ENCODE measurements at regions not wholly inside any gene's neighbourhood (a gene's known extent, or its start where the extent isn't known, plus 50 kb on each side); places are given as distances from the start of the nearest gene placed in this dataset.

DNA sequence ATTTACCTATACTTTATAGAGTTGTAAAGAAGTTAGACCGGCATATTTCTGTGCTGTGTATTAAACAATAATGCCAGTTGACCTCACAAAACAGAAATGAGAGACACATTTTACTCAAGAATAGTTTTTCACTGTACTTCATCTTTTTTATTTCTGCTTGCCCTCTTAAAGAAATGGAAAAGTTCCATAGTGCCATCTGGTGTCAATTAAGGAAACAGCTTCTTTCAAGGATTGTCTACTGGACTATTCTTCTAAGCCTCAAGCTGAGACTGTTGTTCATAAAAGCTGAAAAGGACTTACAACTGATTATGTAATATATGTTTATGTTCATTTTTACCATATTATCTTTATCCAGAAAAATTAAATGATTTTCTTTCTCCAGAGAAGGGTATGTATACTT lies 1523.7 kb downstream of the ARAP2 start:
- DNase-seq (ENCODE audit: low spot score), result peak; percentile 6

- no peak for DNase-seq (ENCODE audit: low spot score)
These were observed 1522.5 kb downstream of the ARAP2 start for GRCh38 chr4:34721835-34722234.

DNA sequence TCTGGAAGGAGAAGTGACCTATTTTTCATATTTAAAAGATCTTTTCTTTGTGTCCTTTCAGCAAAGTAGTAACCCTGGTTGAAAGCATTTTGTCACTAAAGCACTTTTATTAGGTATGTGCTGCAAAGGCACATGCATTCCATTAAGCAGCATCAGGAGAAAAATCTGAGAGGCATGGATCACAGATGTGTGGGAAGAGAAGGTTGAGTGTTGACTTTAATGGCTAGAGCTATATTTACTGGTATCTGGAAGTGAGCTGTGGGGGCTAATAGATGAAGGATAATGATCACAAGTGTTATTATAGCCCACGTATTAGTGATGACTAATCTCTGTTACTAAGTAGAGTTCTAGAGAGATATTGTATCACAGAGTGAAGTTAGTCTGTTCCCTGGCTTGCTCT lies 1520.7 kb downstream of the ARAP2 start:
- no peak for DNase-seq (ENCODE audit: low spot score)

DNA sequence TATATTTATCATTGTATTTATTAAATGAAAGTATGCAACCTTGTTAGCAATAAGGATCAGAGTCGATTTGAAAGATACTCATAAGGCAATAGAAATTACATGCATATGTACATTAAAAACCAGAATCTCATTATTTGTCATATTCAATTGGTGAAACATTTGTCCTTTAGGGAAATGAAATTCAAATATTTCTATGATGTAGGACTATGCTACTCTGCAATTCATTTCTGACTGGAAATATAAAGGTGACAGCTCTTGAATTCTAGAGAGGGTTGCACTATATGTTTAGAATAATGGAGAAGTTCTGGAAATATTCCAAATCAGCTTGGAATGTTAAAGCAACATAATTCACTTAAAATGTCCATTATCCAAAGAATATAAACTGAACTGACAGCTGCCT lies 1519.8 kb downstream of the ARAP2 start:
- DNase-seq (ENCODE audit: low spot score), result no peak

DNA sequence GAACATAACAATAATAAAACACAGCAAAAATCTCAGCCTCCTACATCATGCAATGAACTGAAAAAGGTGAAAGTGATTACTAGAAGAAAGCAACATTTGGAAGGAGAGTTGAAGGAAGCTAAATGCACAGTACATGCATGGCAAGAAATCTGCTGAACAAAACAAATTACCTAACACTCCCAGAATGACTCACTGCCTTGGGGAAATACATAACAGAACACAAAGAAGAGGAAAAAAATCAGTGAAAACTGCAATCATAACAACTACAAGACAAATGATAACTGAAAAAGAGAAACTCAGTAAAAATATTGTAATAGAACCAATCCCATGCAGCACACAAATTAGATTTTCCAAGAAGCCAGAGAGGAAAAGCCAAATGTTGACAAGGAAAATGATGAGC lies 1513.2 kb downstream of the ARAP2 start:
- DNase-seq (ENCODE audit: low spot score), result no peak

- no peak for DNase-seq (ENCODE audit: low spot score)
These were observed 1512.0 kb downstream of the ARAP2 start for GRCh38 chr4:34732176-34732950.

- DNase-seq (ENCODE audit: low spot score), result no peak
These were observed 1511.0 kb downstream of the ARAP2 start for GRCh38 chr4:34733185-34733941.

GRCh38 chr4:34766935-34767334 lies 1477.4 kb downstream of the ARAP2 start:
- DNase-seq (ENCODE audit: low spot score), result no peak

- DNase-seq (ENCODE audit: low spot score), result no peak
These were observed 1476.9 kb downstream of the ARAP2 start for GRCh38 chr4:34767407-34767806.

- DNase-seq (ENCODE audit: low spot score), result no peak
These were observed 1472.7 kb downstream of the ARAP2 start for GRCh38 chr4:34771632-34772031.

- no peak for DNase-seq (ENCODE audit: low spot score)
These were observed 1454.2 kb downstream of the ARAP2 start for GRCh38 chr4:34790131-34790530.

DNA sequence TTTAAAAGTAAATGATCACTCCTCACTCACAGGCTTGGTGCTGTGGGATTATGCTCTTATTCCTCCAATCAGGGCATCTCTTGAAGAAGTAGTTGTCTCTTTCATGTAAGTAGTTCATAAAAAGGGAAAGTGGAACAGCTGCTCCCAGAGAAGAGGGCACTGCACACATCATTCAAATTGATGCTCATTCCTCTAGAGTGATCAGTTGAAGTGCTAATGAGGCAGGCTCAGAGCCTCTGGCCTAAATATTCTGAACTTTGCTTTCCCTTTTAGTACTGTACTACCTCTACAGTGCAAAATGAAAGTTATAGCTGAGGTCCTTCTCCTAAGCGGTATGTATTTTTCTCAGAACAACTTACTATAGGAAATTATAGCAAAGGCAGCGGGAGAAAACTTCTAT lies 1453.1 kb downstream of the ARAP2 start:
- no peak for DNase-seq (ENCODE audit: low spot score)

DNA sequence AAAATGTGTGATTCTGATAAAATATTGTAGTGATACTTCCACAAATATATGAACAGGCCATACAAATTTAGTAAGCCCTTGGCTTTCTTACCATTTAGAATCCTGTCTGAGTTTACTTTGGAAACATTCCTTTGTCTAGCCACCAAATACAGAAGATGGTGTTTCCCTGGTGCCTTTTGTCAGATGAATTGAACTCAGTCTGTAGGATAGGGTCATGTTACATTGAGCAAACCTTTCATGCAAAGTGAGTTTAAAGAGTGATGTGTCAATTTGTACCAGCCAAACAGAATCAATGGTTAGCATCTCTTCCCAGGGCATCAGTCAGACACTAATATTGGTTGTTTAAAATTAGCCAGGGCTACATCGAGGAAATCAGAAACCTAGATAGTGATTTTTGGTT lies 1443.4 kb downstream of the ARAP2 start:
- DNase-seq (ENCODE audit: low spot score), result no peak

DNA sequence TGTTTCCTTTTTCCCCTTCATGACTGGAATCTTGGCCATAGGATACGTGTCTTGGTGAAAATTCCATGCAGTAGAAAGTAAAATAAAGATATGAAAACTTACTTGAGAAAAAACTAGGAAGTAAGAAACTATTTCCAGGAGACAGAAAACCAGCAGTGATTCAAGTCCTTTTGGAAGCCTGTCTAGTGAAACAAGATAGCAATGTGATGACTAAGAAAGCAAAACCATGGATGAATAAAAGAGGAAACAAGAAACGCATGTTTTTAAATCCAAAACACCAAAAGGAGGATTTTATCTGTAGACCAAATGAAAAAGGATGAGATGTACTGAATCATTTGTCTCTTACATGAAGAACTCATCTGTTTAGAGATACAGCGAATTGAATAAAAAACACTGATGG lies 1430.0 kb downstream of the ARAP2 start:
- DNase-seq (ENCODE audit: low spot score), result no peak

- DNase-seq (ENCODE audit: low spot score), result no peak
These were observed 1419.8 kb downstream of the ARAP2 start for GRCh38 chr4:34824515-34824914.

DNA sequence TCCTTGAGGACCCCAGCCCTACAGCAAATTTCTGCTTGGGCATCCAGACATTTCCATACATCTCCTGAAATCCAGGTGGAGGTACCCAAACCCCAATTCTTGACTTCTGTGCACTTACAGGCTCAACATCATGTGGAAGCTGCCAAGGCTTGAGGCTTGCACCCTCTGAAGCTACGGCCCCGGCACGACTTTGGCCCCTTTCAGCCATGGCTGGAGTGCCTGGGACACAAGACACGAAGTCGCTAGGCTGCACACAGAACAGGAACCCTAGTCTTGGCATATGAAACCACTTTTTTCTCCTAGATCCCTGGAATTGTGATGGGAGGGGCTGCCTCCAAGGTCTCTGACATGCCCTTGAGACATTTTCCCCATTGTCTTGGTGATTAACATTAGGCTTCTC lies 1417.7 kb downstream of the ARAP2 start:
- DNase-seq (ENCODE audit: low spot score), result no peak

DNA sequence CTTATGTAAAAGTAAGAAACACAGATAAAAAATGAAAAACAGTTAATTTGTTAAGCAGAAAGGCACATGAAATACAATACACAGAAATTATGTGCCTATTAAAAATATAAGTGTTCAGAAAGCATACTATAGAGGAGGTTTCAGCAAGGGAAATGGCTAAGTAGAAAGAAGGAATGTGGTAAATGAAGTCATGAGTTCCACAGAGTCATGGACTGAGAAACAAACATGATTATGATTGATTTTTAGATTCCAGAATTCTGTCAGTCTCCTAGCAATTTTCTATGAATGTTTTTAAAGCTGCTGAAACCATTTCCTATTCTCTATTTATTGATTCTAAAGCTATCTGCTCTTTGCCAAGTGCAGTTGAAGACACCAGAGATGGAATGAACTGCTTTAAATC lies 1398.4 kb downstream of the ARAP2 start:
- no peak for DNase-seq (ENCODE audit: low spot score)

- DNase-seq (ENCODE audit: low spot score), result no peak
These were observed 1393.9 kb downstream of the ARAP2 start for GRCh38 chr4:34850421-34850820.

DNA sequence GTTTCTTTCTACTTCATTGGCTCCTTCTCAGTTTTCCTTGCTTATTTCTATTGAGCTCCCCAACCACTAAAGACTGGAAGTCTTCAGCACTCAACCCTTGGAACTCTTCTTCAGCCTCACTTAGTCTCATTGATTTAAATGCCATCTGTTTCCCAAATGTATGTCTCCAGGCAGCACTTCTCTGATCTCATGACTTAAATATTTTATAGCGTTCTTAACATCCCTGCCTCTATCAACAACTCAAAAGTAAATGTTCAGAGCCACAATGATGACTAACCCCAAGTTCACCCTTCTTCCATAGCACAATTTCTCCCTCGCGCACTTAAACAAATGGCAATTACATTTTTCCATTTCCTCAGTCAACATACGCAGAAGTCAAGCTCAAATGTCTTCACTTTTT lies 1393.3 kb downstream of the ARAP2 start:
- DNase-seq (ENCODE audit: low spot score), result no peak

GRCh38 chr4:34851411-34851810 lies 1392.9 kb downstream of the ARAP2 start:
- no peak for DNase-seq (ENCODE audit: low spot score)

DNA sequence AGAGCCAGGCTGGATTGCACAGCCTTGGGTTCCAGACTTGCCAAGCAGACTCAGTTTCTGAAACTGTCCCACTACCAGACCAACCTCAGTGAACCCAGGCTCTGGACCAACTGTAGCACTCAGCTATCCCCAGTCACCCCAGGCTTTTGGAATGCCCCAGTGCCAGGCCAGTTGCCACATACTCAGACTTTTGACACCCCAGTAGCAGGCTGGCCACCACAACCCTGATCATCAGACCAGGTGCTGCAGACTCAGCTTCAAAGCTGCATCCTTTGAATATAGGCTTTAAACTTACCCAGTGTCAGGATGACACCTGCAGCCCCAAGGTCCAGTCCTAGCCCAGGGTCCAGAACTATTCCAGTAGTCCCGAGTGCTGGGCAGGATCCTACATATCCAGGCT lies 1389.9 kb downstream of the ARAP2 start:
- no peak for DNase-seq (ENCODE audit: low spot score)

- DNase-seq (ENCODE audit: low spot score), result no peak
These were observed 1382.6 kb downstream of the ARAP2 start for GRCh38 chr4:34861666-34862065.

DNA sequence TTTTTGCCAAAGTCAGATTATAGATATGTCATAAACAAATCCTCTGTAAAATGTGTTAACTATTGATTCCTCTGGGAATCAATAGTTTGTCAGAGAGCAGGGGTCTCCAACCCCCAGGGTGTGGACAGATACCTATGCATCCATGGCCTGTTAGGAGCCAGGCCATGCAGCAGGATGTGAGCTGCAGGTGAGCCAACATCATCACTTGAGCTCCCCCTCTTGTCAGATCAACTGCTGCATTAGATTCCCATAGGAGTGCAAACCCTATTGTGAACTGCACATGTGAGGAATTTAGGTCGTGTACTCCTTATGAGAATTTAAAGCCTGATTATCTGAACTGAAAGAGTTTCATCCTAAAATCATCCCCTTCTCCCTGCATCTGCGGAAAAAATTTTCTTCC lies 1365.4 kb downstream of the ARAP2 start:
- DNase-seq (ENCODE audit: low spot score), result no peak

- no peak for DNase-seq (ENCODE audit: low spot score)
These were observed 1364.1 kb downstream of the ARAP2 start for GRCh38 chr4:34880246-34880645.

Measured in COLO829 (cell line).